ENCODE measurements at regions not wholly inside any gene's neighbourhood (a gene's known extent, or its start where the extent isn't known, plus 50 kb on each side); places are given as distances from the start of the nearest gene placed in this dataset.

DNA sequence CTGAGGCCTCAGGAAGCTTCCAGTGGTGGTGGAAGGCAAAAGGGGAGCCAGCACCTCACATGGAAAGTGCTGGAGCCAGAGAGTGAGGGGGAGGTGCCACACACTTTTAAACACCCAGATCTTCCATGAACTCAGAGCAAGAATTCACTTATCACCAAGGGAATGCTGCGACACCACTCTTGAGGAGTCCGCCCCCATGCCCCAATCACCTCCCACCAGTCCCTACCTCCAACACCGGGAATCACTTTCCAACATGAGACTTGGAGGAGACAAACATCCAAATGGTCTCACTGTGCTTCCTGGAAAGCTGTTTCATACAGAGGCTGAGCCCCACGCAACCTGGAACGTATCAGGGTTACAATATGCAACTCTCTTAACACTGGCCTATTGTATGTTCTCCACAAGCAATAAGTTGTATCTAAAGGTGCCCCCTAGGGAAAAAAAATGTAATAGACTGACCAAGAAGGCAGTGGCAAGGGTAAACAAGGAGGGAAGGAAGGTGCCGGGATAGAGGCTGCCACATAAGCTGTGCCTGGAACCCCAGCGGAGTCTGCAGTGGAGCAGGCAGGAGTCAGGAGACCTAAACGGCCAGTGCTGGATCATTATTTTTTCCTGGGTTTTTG, 106.7 kb upstream of the FOXF1 start:
- 81 to 83% methylated on average over 8 of the region's 8 CpGs for WGBS, 2 donors

GRCh38 chr16:86404678-86405077, 105.6 kb upstream of the FOXF1 start:
- no peak for TF ChIP-seq POLR2A (IDR thresholded peaks at IDR 0.05)
- intact Hi-C loops (cut with DNase I; ENCODE audit: low total_unique reads) = no loop called here
- WGBS, 2 donors = 71 to 78% methylated on average over 11 to 12 of the region's 12 CpGs
- DNase-seq (ENCODE audit: low spot score in 2 of 2) = no peak
- no peak overlapping the region for H3K4me3 ChIP-seq (ENCODE audit: low read depth, poor library complexity, severe bottlenecking)

More for the DNA sequence above, 106.7 kb upstream of the FOXF1 start:
- DNase-seq (ENCODE audit: low spot score in 2 of 2) = no peak
- intact Hi-C loops (cut with DNase I; ENCODE audit: low total_unique reads) = no loop called here
- TF ChIP-seq POLR2A (IDR thresholded peaks at IDR 0.05) (no peak), CTCF (IDR thresholded peaks at IDR 0.05) (no peak)
- H3K4me3 ChIP-seq (ENCODE audit: low read depth, poor library complexity, severe bottlenecking) = no peak overlapping the region

GRCh38 chr16:86405319-86405718, 105.0 kb upstream of the FOXF1 start:
- DNase-seq (ENCODE audit: low spot score in 2 of 2) = no peak
- WGBS, 2 donors = 76 to 81% methylated on average over 12 of the region's 12 CpGs
- intact Hi-C loops (cut with DNase I; ENCODE audit: low total_unique reads) = no loop called here
- no peak overlapping the region for H3K4me3 ChIP-seq (ENCODE audit: low read depth, poor library complexity, severe bottlenecking)
- TF ChIP-seq POLR2A (IDR thresholded peaks at IDR 0.05) = no peak

DNA sequence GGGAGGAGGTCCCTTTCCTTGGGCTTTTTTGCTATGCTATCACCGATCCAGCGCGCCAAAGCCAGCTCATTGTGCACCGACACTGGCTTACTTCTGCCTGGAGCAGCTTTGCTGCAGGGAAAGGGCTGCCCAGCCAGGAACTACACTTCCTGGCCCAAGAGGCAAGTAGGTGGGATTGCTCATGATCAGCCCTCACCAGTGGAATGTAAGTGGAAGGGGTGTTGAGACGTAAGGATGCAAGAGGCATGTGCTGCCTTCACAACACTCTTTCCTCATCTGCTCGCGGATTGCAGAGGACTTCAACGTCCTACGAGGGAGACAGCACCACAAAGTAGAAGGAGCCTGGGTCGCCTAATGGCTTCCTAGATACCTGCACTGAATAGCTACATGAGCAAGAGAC, 104.3 kb upstream of the FOXF1 start:
- WGBS, 2 donors = 77 to 80% methylated on average over 10 of the region's 10 CpGs
- no peak for DNase-seq (ENCODE audit: low spot score in 2 of 2)
- intact Hi-C loops (cut with DNase I; ENCODE audit: low total_unique reads) = no loop called here
- TF ChIP-seq POLR2A (IDR thresholded peaks at IDR 0.05) = no peak
- no peak for TF ChIP-seq CTCF (IDR thresholded peaks at IDR 0.05)
- H3K4me3 ChIP-seq (ENCODE audit: low read depth, poor library complexity, severe bottlenecking) = no peak overlapping the region

DNA sequence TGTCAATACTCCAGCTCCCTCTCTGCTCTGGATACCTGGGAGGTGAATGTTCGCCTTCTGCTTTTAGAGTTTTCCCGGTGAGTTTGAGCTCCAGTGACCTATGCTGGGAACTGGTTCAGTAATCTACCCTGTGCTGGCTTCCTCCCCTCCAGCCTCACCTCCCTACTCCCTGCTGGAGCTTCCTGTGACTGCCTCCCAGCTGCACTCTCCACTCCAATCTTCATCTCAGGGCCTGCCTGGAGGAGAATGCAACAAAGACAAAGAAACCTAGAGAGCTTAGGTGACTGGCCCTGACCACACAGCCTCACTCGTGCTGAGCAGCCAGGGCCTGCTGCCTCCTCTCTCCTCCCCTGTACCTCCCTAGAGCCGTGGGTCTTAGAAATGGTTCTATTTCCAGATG, 101.6 kb upstream of the FOXF1 start:
- no peak for DNase-seq (ENCODE audit: low spot score in 2 of 2)
- WGBS, 2 donors = 63 to 80% methylated on average over 4 of the region's 4 CpGs
- intact Hi-C loops (cut with DNase I; ENCODE audit: low total_unique reads) = no loop called here
- no peak overlapping the region for H3K4me3 ChIP-seq (ENCODE audit: low read depth, poor library complexity, severe bottlenecking)
- TF ChIP-seq POLR2A (IDR thresholded peaks at IDR 0.05) = no peak
- TF ChIP-seq CTCF (IDR thresholded peaks at IDR 0.05) = no peak

DNA sequence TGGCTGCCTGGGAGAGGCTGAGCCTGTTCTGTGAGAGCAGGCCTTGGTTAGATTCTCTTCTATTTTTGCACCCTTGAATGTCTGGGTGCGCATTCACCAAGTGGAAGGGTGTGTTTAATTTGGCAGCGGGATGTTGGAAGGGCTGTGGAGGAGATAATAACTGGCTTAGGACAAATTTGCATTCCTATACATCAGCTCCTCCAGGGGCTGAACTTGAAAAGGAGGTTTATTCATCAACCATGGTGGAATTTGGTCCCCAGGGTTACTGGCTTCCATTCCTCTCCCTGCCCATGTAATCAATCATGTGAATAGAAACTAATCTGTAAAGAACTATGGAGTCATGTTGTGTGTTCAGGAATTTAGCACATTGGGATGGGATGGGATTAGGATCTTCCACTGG, 100.2 kb upstream of the FOXF1 start:
- H3K4me3 ChIP-seq (ENCODE audit: low read depth, poor library complexity, severe bottlenecking) = no peak overlapping the region
- WGBS, 2 donors = 60 to 79% methylated on average over 2 of the region's 2 CpGs
- TF ChIP-seq CTCF (IDR thresholded peaks at IDR 0.05) = no peak
- no peak for TF ChIP-seq POLR2A (IDR thresholded peaks at IDR 0.05)
- intact Hi-C loops (cut with DNase I; ENCODE audit: low total_unique reads) = no loop called here
- no peak for DNase-seq (ENCODE audit: low spot score in 2 of 2)

DNA sequence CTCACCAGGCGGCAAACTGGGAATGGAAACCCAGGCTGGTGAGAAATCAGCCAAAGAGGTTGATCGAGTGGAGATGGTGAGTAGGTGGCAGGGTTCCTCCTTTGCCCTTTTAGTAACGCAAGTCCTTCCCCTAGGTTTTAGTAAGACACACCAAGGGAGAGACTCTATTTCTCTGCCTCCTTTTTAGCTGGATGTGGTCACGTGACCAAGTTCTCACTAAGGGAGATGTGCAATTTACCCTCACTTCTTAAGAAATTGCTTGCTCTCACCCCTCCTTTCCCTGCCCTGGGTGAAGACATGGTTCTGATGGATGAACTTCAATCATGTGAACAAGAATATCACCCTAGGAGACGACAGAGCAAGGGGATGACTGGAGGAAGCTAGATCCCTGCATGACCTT, 99.8 kb upstream of the FOXF1 start:
- DNase-seq (ENCODE audit: low spot score in 2 of 2) = no peak
- intact Hi-C loops (cut with DNase I; ENCODE audit: low total_unique reads) = no loop called here
- no peak for TF ChIP-seq POLR2A (IDR thresholded peaks at IDR 0.05)
- TF ChIP-seq CTCF (IDR thresholded peaks at IDR 0.05) = no peak
- 73 to 78% methylated on average over 5 of the region's 5 CpGs for WGBS, 2 donors
- H3K4me3 ChIP-seq (ENCODE audit: low read depth, poor library complexity, severe bottlenecking) = no peak overlapping the region

Data from lower leg skin (tissue), 4 donors.